Left ventricle myocardium inferior (tissue), 1 donor: ENCODE measurements at regions not wholly inside any gene's neighbourhood (a gene's known extent, or its start where the extent isn't known, plus 50 kb on each side); places are given as distances from the start of the nearest gene placed in this dataset.

ENCODE experiments used
- DNase-seq: peaks from one replicate; pipeline ENCODE4 v3.0.0-alpha.2; 2020
- H3K27ac ChIP-seq: fragments of 200-600 bp; replicated peaks from 2 replicates; pipeline ENCODE4 v1.8.0; 2021
- H3K27me3 ChIP-seq: fragments of 200-600 bp; 2 replicates; pipeline ENCODE4 v1.8.0; 2021; ENCODE audit warnings: low read depth
- H3K36me3 ChIP-seq: fragments of 200-600 bp; 2 replicates; pipeline ENCODE4 v1.8.0; 2021
- H3K4me1 ChIP-seq: fragments of 200-600 bp; 2 replicates; pipeline ENCODE4 v1.8.0; 2021
- H3K4me3 ChIP-seq: fragments of 200-600 bp; 2 replicates; pipeline ENCODE4 v1.8.0; 2021; ENCODE audit warnings: mild to moderate bottlenecking, moderate library complexity
- H3K9me3 ChIP-seq: fragments of 200-600 bp; replicated peaks from 2 replicates; pipeline ENCODE4 v1.8.0; 2021
- intact Hi-C: fragments of 100-400 bp; cut with micrococcal nuclease; formaldehyde crosslinking; loops from one replicate; pipeline ENCODE4 v1.11.0; 2022
- TF ChIP-seq, protein P1 (sequence below): fragments of 200-600 bp; IDR thresholded peaks from 2 replicates; pipeline ENCODE4 v1.8.0; 2021; ENCODE audit warnings: antibody characterized with exemption, mild to moderate bottlenecking, borderline replicate concordance
- donor health status: DM: no; HTN: yes; CAD: no; lungs with severe emphysema.

- Histone ChIP-seq H3K9me3 (no peaks in the 10 kb centered on the region), H3K27ac (no peak overlapping the region), H3K4me3 (no peak overlapping the region), H3K36me3 (no peaks in the 10 kb centered on the region), H3K4me1 (no peaks in the 10 kb centered on the region), H3K27me3 (no peaks in the 10 kb centered on the region)
- intact Hi-C loops = no loop called here
- TF ChIP-seq, protein P1, sequence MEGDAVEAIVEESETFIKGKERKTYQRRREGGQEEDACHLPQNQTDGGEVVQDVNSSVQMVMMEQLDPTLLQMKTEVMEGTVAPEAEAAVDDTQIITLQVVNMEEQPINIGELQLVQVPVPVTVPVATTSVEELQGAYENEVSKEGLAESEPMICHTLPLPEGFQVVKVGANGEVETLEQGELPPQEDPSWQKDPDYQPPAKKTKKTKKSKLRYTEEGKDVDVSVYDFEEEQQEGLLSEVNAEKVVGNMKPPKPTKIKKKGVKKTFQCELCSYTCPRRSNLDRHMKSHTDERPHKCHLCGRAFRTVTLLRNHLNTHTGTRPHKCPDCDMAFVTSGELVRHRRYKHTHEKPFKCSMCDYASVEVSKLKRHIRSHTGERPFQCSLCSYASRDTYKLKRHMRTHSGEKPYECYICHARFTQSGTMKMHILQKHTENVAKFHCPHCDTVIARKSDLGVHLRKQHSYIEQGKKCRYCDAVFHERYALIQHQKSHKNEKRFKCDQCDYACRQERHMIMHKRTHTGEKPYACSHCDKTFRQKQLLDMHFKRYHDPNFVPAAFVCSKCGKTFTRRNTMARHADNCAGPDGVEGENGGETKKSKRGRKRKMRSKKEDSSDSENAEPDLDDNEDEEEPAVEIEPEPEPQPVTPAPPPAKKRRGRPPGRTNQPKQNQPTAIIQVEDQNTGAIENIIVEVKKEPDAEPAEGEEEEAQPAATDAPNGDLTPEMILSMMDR = no peak
- no peak for DNase-seq
Observed at GRCh38 chr15:39298271-39298962, 282.5 kb upstream of the THBS1 start.

DNA sequence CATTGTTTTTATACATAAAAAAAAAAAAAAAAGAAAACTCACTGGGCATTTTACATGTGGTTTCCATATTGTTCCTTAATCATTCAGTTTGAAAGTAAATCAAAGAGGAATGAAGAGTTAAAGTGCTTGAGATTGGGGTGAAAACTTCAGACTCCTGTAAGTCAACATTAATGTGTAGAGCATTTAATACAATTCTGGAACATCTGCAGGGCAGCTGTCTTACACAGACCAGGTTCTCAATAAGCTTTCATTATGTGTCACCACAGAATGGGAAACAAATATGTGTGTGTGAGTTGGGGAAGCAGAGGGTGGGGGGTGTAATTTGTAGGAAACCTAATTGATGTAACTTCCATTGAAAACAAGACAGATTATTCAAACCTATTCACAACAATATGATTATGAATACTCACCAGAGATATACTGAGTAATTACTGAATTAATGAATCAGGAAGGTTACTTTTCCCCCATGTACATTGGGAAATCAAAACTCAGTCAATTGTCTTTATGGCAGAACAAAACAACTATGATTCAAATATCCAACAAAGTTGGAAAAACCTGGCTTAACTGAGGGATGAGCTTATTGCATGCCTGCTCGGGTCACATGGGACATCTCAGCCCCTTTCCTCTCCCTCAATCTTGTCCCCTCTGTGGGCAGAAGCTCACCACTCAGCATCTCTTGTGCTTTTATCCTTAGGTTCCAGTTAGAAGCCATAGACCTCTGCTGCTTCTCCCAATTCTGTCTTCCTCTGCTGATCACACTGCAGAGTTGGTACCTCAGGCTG is 281.2 kb upstream of the THBS1 start:
- H3K4me3 ChIP-seq = no peak overlapping the region
- TF ChIP-seq, protein P1 = no peak
- no peak for DNase-seq
- H3K27ac ChIP-seq = no peak overlapping the region
- H3K9me3 ChIP-seq = no peaks in the 10 kb centered on the region
- intact Hi-C loops = no loop called here
- H3K36me3 ChIP-seq = no peaks in the 10 kb centered on the region
- H3K4me1 ChIP-seq = no peaks in the 10 kb centered on the region
- H3K27me3 ChIP-seq = no peaks in the 10 kb centered on the region

GRCh38 chr15:39300451-39301153 is 280.3 kb upstream of the THBS1 start:
- DNase-seq = no peak
- Histone ChIP-seq H3K27me3 (no peaks in the 10 kb centered on the region), H3K9me3 (no peaks in the 10 kb centered on the region), H3K4me1 (no peaks in the 10 kb centered on the region), H3K4me3 (no peak overlapping the region), H3K36me3 (no peaks in the 10 kb centered on the region), H3K27ac (no peak overlapping the region)
- intact Hi-C loops = no loop called here
- TF ChIP-seq, protein P1 = no peak

DNA sequence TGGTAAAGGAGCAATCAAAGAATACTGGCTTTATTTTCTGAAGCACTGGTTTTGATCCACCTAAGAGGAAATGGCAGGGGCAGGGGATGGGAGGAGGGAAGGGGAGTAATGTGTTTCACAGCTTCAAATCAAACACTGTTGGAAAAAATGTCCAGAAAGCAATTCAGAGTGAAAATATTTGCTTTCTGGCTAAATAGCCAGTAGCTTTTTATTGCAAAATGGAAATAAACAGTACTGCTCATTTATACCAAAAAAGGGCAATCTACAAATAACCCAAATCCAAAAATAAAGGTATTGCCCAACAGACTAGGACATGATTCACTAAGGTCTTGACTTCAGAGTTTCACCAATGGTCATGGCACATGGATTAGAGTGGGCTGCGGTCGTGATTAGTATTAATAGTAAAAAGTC is 279.3 kb upstream of the THBS1 start:
- TF ChIP-seq, protein P1 = no peak
- Histone ChIP-seq H3K4me1 (no peaks in the 10 kb centered on the region), H3K36me3 (no peaks in the 10 kb centered on the region), H3K27me3 (no peaks in the 10 kb centered on the region), H3K27ac (no peak overlapping the region), H3K4me3 (no peak overlapping the region), H3K9me3 (no peaks in the 10 kb centered on the region)
- no peak for DNase-seq
- intact Hi-C loops = no loop called here

GRCh38 chr15:39302936-39303335 is 277.9 kb upstream of the THBS1 start:
- peaks cover 10% of the 10 kb centered on the region for H3K9me3 ChIP-seq

More at GRCh38 chr15:39302936-39303335, 277.9 kb upstream of the THBS1 start:
- intact Hi-C loops = no loop called here
- TF ChIP-seq, protein P1 = no peak
- Histone ChIP-seq H3K4me1 (no peaks in the 10 kb centered on the region), H3K27me3 (no peaks in the 10 kb centered on the region), H3K4me3 (no peak overlapping the region), H3K36me3 (no peaks in the 10 kb centered on the region), H3K27ac (no peak overlapping the region)
- DNase-seq = no peak
